ENCODE measurements at regions not wholly inside any gene's neighbourhood (a gene's known extent, or its start where the extent isn't known, plus 50 kb on each side); places are given as distances from the start of the nearest gene placed in this dataset.

GRCh38 chr4:84167564-84167963, 331.5 kb downstream of the NKX6-1 start:
- TF ChIP-seq CTCF (IDR thresholded peaks at IDR 0.05; ENCODE audit: low read depth, low read length, missing input control) (no peak), ATF3 (IDR thresholded peaks at IDR 0.05) (no peak)
